ENCODE measurements at regions not wholly inside any gene's neighbourhood (a gene's known extent, or its start where the extent isn't known, plus 50 kb on each side); places are given as distances from the start of the nearest gene placed in this dataset.

DNA sequence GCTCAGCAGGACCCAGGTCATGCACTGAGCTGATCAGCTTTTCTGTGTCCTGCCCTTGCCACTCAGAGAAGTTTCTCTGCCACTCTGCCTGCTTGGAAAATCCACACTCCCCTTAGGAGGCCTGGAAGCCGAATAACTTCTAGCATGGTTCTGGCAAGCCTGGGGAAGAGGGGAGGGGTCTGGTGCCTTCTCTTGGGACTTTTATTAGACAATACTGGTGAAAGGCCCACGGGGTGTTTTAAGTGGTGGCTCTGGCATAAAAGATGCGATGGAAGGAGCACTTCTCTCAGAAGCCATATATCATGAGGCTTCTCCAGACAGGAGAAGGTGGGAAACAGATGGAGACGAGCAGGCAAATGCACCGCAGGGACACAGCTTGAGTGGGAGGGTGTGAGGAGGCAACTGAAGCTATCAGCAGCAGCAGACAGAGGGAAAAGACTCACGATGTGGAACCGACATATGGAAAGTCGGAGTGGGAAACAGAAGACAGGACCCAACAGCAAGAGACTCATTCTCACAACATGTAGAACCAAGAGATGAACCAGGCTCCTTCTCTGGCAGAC lies 141.8 kb upstream of the CTNNA2 start:
- DNase-seq (no peak), FAIRE-seq (no peak)
- Histone ChIP-seq H3K27me3 (ENCODE audit: control insufficient read depth, insufficient read depth, low read length) (no peaks in the 10 kb centered on the region), H3K27ac (ENCODE audit: low read depth in 2 of 2, low read length in 2 of 2) (no peak overlapping the region), H3K4me1 (ENCODE audit: control insufficient read depth in 2 of 3, insufficient read depth in 2 of 3, low read depth in 1 of 3, low read length in 3 of 3) (no peaks in the 10 kb centered on the region), H3K4me3 (ENCODE audit: low read length in 3 of 3) (no peak overlapping the region), H3K9me3 (ENCODE audit: control insufficient read depth in 2 of 3, insufficient read depth in 1 of 3, low read length in 3 of 3) (no peaks in the 10 kb centered on the region), H3K9ac (ENCODE audit: low read length in 3 of 3) (no peak overlapping the region), H3K36me3 (ENCODE audit: control insufficient read depth in 2 of 3, insufficient read depth in 3 of 3, low read length in 3 of 3) (no peaks in the 10 kb centered on the region)
- TF ChIP-seq, protein P1, sequence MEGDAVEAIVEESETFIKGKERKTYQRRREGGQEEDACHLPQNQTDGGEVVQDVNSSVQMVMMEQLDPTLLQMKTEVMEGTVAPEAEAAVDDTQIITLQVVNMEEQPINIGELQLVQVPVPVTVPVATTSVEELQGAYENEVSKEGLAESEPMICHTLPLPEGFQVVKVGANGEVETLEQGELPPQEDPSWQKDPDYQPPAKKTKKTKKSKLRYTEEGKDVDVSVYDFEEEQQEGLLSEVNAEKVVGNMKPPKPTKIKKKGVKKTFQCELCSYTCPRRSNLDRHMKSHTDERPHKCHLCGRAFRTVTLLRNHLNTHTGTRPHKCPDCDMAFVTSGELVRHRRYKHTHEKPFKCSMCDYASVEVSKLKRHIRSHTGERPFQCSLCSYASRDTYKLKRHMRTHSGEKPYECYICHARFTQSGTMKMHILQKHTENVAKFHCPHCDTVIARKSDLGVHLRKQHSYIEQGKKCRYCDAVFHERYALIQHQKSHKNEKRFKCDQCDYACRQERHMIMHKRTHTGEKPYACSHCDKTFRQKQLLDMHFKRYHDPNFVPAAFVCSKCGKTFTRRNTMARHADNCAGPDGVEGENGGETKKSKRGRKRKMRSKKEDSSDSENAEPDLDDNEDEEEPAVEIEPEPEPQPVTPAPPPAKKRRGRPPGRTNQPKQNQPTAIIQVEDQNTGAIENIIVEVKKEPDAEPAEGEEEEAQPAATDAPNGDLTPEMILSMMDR (IDR thresholded peaks at IDR 0.05; ENCODE audit: borderline replicate concordance, extremely low read depth, insufficient read depth) = no peak
- intact Hi-C loops (cut with DNase I) = no loop called here

DNA sequence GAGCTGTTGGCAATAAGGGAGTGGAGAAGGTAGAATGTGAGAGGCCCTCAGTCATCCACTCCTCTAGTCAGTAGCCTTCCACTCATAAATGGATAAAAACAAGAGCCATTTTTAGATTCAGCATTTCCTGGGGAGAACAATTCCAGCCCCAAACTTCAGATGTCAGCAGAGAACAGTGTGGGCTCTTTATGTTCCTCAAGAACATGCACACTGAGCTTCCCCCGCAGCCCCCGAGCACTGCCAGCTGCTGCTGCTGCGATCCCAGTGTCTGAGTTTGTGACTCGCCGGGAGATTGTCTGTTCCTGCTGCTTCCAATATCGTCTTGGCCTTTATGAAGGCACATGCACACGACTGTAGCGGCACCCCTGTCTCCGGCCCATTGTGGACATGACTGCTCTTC lies 143.7 kb upstream of the CTNNA2 start:
- Histone ChIP-seq H3K27me3 (ENCODE audit: control insufficient read depth, insufficient read depth, low read length) (no peaks in the 10 kb centered on the region), H3K9ac (ENCODE audit: low read length in 3 of 3) (no peak overlapping the region), H3K27ac (ENCODE audit: low read depth in 2 of 2, low read length in 2 of 2) (no peak overlapping the region), H3K4me1 (ENCODE audit: control insufficient read depth in 2 of 3, insufficient read depth in 2 of 3, low read depth in 1 of 3, low read length in 3 of 3) (no peaks in the 10 kb centered on the region), H3K36me3 (ENCODE audit: control insufficient read depth in 2 of 3, insufficient read depth in 3 of 3, low read length in 3 of 3) (no peaks in the 10 kb centered on the region), H3K9me3 (ENCODE audit: control insufficient read depth in 2 of 3, insufficient read depth in 1 of 3, low read length in 3 of 3) (no peaks in the 10 kb centered on the region), H3K4me3 (ENCODE audit: low read length in 3 of 3) (no peak overlapping the region)
- FAIRE-seq = no peak
- intact Hi-C loops (cut with DNase I) = no loop called here
- peak in 1 of 5 donors; percentile 0 for DNase-seq
- TF ChIP-seq, protein P1 (IDR thresholded peaks at IDR 0.05; ENCODE audit: borderline replicate concordance, extremely low read depth, insufficient read depth) = no peak

DNA sequence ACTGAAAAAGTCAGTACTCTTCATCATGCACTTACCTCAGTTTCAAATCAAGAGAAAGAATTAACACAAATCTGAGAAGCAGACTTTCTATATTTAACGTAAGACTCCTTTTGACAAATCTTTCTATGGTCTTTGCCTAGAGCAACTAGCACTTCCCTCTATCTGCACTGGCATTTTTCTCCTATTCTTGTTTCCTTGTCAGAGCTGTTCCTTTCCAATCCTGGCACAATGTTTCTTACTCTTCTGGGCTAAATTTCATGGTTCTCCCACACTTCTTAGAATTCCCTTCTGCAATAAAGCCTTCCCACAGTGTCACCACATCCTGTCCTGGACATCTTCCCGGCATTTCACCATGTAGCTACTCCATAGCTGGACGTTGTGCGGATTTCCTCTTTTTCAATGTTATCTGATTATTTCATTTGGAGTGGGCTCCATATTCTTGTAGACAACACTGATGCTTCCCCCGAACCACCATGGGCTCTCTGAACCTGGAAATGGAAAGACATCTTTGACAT lies 144.7 kb upstream of the CTNNA2 start:
- no peak overlapping the region for H3K9ac ChIP-seq (ENCODE audit: low read length in 3 of 3)
- FAIRE-seq (no peak), DNase-seq (no peak)
- intact Hi-C loops (cut with DNase I) = no loop called here
- H3K36me3 ChIP-seq (ENCODE audit: control insufficient read depth in 2 of 3, insufficient read depth in 3 of 3, low read length in 3 of 3) = no peaks in the 10 kb centered on the region
- no peak overlapping the region for H3K4me3 ChIP-seq (ENCODE audit: low read length in 3 of 3)
- no peak overlapping the region for H3K27ac ChIP-seq (ENCODE audit: low read depth in 2 of 2, low read length in 2 of 2)
- H3K9me3 ChIP-seq (ENCODE audit: control insufficient read depth in 2 of 3, insufficient read depth in 1 of 3, low read length in 3 of 3) = no peaks in the 10 kb centered on the region
- no peaks in the 10 kb centered on the region for H3K4me1 ChIP-seq (ENCODE audit: control insufficient read depth in 2 of 3, insufficient read depth in 2 of 3, low read depth in 1 of 3, low read length in 3 of 3)
- no peaks in the 10 kb centered on the region for H3K27me3 ChIP-seq (ENCODE audit: control insufficient read depth, insufficient read depth, low read length)
- TF ChIP-seq, protein P1 (IDR thresholded peaks at IDR 0.05; ENCODE audit: borderline replicate concordance, extremely low read depth, insufficient read depth) = no peak

DNA sequence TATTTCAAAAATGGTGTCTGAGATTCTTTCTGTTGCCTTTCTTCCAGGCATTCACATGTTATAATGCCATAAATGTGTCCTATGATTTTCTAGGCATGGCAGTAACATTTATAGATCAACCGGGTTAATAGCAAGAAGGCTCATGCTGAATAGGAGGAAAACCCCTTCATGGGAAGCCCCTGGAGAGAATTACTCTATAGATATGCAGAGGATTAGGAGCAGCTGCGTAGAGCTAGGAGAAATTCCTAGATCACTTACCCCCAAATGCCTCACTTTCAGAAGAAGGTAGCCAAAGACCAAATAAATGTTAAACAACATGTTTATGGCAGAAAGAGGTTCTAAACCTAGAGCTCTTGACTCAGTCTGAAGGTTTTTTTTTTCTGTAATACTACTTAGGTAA lies 153.4 kb upstream of the CTNNA2 start:
- no peak overlapping the region for H3K27ac ChIP-seq (ENCODE audit: low read depth in 2 of 2, low read length in 2 of 2)
- H3K4me1 ChIP-seq (ENCODE audit: control insufficient read depth in 2 of 3, insufficient read depth in 2 of 3, low read depth in 1 of 3, low read length in 3 of 3) = no peaks in the 10 kb centered on the region
- FAIRE-seq = no peak
- no peaks in the 10 kb centered on the region for H3K36me3 ChIP-seq (ENCODE audit: control insufficient read depth in 2 of 3, insufficient read depth in 3 of 3, low read length in 3 of 3)
- TF ChIP-seq, protein P1 (IDR thresholded peaks at IDR 0.05; ENCODE audit: borderline replicate concordance, extremely low read depth, insufficient read depth) = no peak
- H3K27me3 ChIP-seq (ENCODE audit: control insufficient read depth, insufficient read depth, low read length) = no peaks in the 10 kb centered on the region
- no peak for DNase-seq
- H3K4me3 ChIP-seq (ENCODE audit: low read length in 3 of 3) = no peak overlapping the region
- intact Hi-C loops (cut with DNase I) = no loop called here
- peaks cover 0 to 7% (median 2%) of the 10 kb centered on the region in 3 donors for H3K9me3 ChIP-seq (ENCODE audit: control insufficient read depth in 2 of 3, insufficient read depth in 1 of 3, low read length in 3 of 3)
- H3K9ac ChIP-seq (ENCODE audit: low read length in 3 of 3) = no peak overlapping the region

All from kidney (tissue), 13 donors.